Calu3 (cell line): ENCODE measurements at regions not wholly inside any gene's neighbourhood (a gene's known extent, or its start where the extent isn't known, plus 50 kb on each side); places are given as distances from the start of the nearest gene placed in this dataset.

Experiments
- BruUV-seq: library from RNA; stranded (reverse); fragments of 400-500 nt; replicated peaks from 2 replicates; lab custom pipeline; 2021; lab: Mats Ljungman, UMichigan
- CTCF ChIA-PET: fragments of 300-600 bp; sonication (Branson Sonifier 250); formaldehyde crosslinking; loops from one replicate; lab custom pipeline; 2022; ENCODE audit warnings: antibody characterized with exemption; lab: Charles Lee
- DNase-seq: peaks from one replicate; pipeline ENCODE4 v3.0.0; 2022
- H3K27ac Mint-ChIP-seq: one replicate; pipeline ENCODE4 v1.8.0; 2022; ENCODE audit warnings: mixed read lengths; ENCODE audit not compliant: unreplicated experiment
- H3K27me3 Mint-ChIP-seq: one replicate; pipeline ENCODE4 v1.8.0; 2022; ENCODE audit warnings: mixed read lengths; ENCODE audit not compliant: unreplicated experiment
- H3K36me3 Mint-ChIP-seq: one replicate; pipeline ENCODE4 v1.8.0; 2022; ENCODE audit warnings: mild to moderate bottlenecking, moderate library complexity, mixed read lengths; ENCODE audit not compliant: insufficient read depth, unreplicated experiment
- H3K4me1 Mint-ChIP-seq: one replicate; pipeline ENCODE4 v1.8.0; 2022; ENCODE audit warnings: mild to moderate bottlenecking, low read depth, mixed read lengths; ENCODE audit not compliant: unreplicated experiment
- H3K4me3 Mint-ChIP-seq: one replicate; pipeline ENCODE4 v1.8.0; 2022; ENCODE audit warnings: mild to moderate bottlenecking, low read depth, moderate library complexity, mixed read lengths; ENCODE audit not compliant: unreplicated experiment
- H3K9me3 Mint-ChIP-seq: one replicate; pipeline ENCODE4 v1.8.0; 2022; ENCODE audit warnings: low read depth, mixed read lengths; ENCODE audit not compliant: unreplicated experiment
- intact Hi-C: fragments of 100-400 bp; cut with micrococcal nuclease; formaldehyde crosslinking; loops from one replicate; pipeline ENCODE4 v1.10.0; 2022; ENCODE audit not compliant: unreplicated experiment
- TF ChIP-seq, protein P1 (sequence below): fragments of 200-600 bp; IDR thresholded peaks from one replicate; pipeline ENCODE4 v1.8.0; 2022; ENCODE audit warnings: antibody characterized with exemption; ENCODE audit not compliant: unreplicated experiment

GRCh38 chr7:10592604-10593003, 381.1 kb upstream of the PHF14 start:
- BruUV-seq: no TSS peak
- Mint-ChIP-seq H3K27me3 (no peaks in the 10 kb centered on the region), H3K4me3 (no peak overlapping the region), H3K27ac (no peak overlapping the region), H3K36me3 (no peaks in the 10 kb centered on the region), H3K9me3 (no peaks in the 10 kb centered on the region), H3K4me1 (no peaks in the 10 kb centered on the region)
- CTCF ChIA-PET: no interaction called here
- DNase-seq: no peak
- intact Hi-C loops: no loop called here
- TF ChIP-seq, protein P1, sequence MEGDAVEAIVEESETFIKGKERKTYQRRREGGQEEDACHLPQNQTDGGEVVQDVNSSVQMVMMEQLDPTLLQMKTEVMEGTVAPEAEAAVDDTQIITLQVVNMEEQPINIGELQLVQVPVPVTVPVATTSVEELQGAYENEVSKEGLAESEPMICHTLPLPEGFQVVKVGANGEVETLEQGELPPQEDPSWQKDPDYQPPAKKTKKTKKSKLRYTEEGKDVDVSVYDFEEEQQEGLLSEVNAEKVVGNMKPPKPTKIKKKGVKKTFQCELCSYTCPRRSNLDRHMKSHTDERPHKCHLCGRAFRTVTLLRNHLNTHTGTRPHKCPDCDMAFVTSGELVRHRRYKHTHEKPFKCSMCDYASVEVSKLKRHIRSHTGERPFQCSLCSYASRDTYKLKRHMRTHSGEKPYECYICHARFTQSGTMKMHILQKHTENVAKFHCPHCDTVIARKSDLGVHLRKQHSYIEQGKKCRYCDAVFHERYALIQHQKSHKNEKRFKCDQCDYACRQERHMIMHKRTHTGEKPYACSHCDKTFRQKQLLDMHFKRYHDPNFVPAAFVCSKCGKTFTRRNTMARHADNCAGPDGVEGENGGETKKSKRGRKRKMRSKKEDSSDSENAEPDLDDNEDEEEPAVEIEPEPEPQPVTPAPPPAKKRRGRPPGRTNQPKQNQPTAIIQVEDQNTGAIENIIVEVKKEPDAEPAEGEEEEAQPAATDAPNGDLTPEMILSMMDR: no peak

DNA sequence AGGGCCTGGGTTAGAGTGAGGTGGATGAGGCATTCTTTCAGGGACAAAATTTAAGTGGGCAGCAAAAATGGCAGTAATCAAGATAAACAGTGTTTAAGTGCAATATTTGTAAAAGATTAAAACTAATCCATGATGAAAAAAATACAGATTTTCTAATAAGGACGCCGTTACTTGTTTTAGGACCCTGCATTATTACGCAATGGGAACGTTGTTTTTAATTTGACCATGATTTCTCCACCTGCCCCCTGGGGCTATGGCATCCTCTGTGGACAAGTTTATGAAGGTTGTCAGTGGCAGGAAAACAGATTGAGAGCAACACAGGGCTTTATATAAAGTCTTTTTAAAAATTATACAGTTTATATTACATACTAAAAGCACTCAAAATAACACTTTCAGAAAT, 380.6 kb upstream of the PHF14 start:
- Mint-ChIP-seq H3K36me3 (no peaks in the 10 kb centered on the region), H3K9me3 (no peaks in the 10 kb centered on the region), H3K4me3 (no peak overlapping the region), H3K27ac (no peak overlapping the region), H3K27me3 (no peaks in the 10 kb centered on the region), H3K4me1 (no peaks in the 10 kb centered on the region)
- DNase-seq: no peak
- intact Hi-C loops: no loop called here
- CTCF ChIA-PET: no interaction called here
- BruUV-seq: no TSS peak
- TF ChIP-seq, protein P1: no peak

- no peak for DNase-seq
- intact Hi-C loops: no loop called here
- CTCF ChIA-PET: no interaction called here
- Mint-ChIP-seq H3K36me3 (no peaks in the 10 kb centered on the region), H3K27me3 (no peaks in the 10 kb centered on the region), H3K9me3 (peaks cover 3% of the 10 kb centered on the region), H3K4me3 (no peak overlapping the region), H3K27ac (no peak overlapping the region), H3K4me1 (no peaks in the 10 kb centered on the region)
- TF ChIP-seq, protein P1: no peak
- BruUV-seq: no TSS peak
These were observed 376.8 kb upstream of the PHF14 start for GRCh38 chr7:10596827-10597226.

- no peak for DNase-seq
- Mint-ChIP-seq H3K27me3 (no peaks in the 10 kb centered on the region), H3K4me1 (no peaks in the 10 kb centered on the region), H3K9me3 (peaks cover 7% of the 10 kb centered on the region), H3K4me3 (no peak overlapping the region), H3K27ac (no peak overlapping the region), H3K36me3 (no peaks in the 10 kb centered on the region)
- no TSS peak for BruUV-seq
- intact Hi-C loops: no loop called here
- TF ChIP-seq, protein P1: no peak
- CTCF ChIA-PET: no interaction called here
These were observed 369.5 kb upstream of the PHF14 start for GRCh38 chr7:10604128-10604527.
